ENCODE measurements at regions not wholly inside any gene's neighbourhood (a gene's known extent, or its start where the extent isn't known, plus 50 kb on each side); places are given as distances from the start of the nearest gene placed in this dataset.

DNA sequence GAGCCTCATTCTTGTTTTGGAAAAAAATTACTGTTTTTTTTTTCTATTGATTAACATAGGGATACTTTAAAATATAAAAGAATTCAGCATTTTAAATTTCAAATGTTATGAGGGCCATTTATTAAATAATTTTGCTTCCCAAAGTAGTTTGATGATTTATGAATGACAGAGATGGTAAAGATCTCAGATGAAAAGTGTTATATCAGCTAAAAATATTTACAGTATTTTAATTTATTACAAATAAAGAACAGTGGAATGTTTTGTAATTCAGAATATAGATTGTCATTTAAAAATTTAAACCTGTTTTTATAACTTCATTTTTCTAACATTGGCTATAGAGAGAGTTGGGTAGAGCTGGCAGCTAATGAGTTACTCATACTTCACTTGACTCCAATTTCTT is 256.0 kb downstream of the TPBG start:
- no peak for TF ChIP-seq NFIC (IDR thresholded peaks at IDR 0.05)

GRCh38 chr6:82622461-82622860 is 258.8 kb downstream of the TPBG start:
- TF ChIP-seq TAF1 (IDR thresholded peaks at IDR 0.05; ENCODE audit: low read depth) (no peak), YY1 (IDR thresholded peaks at IDR 0.05; ENCODE audit: low read depth) (no peak)

- no peak for TF ChIP-seq EGR1 (IDR thresholded peaks at IDR 0.05)
- TF ChIP-seq TCF12 (IDR thresholded peaks at IDR 0.05; ENCODE audit: low read depth): no peak
- no peak for TF ChIP-seq CREB1 (IDR thresholded peaks at IDR 0.05; ENCODE audit: low read depth)
These were observed 260.6 kb downstream of the TPBG start for GRCh38 chr6:82624251-82624650.

DNA sequence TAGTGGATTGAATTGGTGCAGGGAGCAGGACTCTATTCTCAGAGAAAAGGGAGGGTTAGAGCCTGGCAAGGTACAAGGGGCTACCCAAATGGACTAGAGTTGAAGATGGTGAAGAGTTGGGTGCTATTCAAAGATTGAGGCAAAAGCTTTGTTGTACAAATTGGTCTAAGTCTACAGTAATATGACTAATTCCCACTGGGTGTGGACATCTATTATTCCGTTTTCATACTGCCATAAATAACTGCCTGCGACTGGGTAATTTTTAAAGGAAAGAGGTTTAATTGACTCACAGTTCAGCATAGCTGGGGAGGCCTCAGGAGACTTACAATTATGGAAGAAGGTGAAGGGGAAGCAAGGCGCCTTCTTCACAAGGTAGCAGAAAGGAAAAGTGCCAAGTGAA is 266.3 kb downstream of the TPBG start:
- TF ChIP-seq RAD21 (IDR thresholded peaks at IDR 0.05; ENCODE audit: low read depth) (no peak), NFIC (IDR thresholded peaks at IDR 0.05) (no peak), TAF1 (IDR thresholded peaks at IDR 0.05; ENCODE audit: low read depth) (no peak), CEBPB (IDR thresholded peaks at IDR 0.05) (no peak)

DNA sequence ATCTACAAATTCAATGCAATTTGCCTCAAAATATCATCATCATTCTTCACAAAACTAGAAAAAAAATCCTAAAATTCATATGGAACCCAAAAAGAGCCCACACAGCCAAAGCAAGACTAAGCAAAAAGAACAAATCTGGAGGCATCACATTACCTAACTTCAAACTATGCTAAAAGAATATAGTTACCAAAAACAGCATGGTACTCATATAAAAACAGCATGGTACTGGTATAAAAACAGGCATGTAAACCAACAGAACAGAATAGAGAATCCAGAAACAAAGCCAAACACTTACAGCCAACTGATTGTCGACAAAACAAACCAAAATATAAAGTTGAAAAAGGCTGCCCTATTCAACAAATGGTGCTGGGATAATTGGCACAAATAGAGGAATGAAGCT is 278.1 kb downstream of the TPBG start:
- no peak for TF ChIP-seq NFIC (IDR thresholded peaks at IDR 0.05)
- TF ChIP-seq, protein P1, sequence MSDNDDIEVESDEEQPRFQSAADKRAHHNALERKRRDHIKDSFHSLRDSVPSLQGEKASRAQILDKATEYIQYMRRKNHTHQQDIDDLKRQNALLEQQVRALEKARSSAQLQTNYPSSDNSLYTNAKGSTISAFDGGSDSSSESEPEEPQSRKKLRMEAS (IDR thresholded peaks at IDR 0.05): no peak
- TF ChIP-seq CREB1 (IDR thresholded peaks at IDR 0.05; ENCODE audit: low read depth): no peak
- TF ChIP-seq USF1 (IDR thresholded peaks at IDR 0.05): no peak
- TF ChIP-seq CEBPB (IDR thresholded peaks at IDR 0.05): no peak
- no peak for TF ChIP-seq RAD21 (IDR thresholded peaks at IDR 0.05; ENCODE audit: low read depth)
- no peak for TF ChIP-seq EP300 (IDR thresholded peaks at IDR 0.05; ENCODE audit: borderline replicate concordance)
- no peak for TF ChIP-seq ZBTB7A (IDR thresholded peaks at IDR 0.05; ENCODE audit: low read depth)
- TF ChIP-seq, protein P2, sequence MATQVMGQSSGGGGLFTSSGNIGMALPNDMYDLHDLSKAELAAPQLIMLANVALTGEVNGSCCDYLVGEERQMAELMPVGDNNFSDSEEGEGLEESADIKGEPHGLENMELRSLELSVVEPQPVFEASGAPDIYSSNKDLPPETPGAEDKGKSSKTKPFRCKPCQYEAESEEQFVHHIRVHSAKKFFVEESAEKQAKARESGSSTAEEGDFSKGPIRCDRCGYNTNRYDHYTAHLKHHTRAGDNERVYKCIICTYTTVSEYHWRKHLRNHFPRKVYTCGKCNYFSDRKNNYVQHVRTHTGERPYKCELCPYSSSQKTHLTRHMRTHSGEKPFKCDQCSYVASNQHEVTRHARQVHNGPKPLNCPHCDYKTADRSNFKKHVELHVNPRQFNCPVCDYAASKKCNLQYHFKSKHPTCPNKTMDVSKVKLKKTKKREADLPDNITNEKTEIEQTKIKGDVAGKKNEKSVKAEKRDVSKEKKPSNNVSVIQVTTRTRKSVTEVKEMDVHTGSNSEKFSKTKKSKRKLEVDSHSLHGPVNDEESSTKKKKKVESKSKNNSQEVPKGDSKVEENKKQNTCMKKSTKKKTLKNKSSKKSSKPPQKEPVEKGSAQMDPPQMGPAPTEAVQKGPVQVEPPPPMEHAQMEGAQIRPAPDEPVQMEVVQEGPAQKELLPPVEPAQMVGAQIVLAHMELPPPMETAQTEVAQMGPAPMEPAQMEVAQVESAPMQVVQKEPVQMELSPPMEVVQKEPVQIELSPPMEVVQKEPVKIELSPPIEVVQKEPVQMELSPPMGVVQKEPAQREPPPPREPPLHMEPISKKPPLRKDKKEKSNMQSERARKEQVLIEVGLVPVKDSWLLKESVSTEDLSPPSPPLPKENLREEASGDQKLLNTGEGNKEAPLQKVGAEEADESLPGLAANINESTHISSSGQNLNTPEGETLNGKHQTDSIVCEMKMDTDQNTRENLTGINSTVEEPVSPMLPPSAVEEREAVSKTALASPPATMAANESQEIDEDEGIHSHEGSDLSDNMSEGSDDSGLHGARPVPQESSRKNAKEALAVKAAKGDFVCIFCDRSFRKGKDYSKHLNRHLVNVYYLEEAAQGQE (IDR thresholded peaks at IDR 0.05; ENCODE audit: low read depth): no peak
- TF ChIP-seq TAF1 (IDR thresholded peaks at IDR 0.05; ENCODE audit: low read depth): no peak
- no peak for TF ChIP-seq TEAD4 (IDR thresholded peaks at IDR 0.05)
- no peak for TF ChIP-seq YY1 (IDR thresholded peaks at IDR 0.05; ENCODE audit: low read depth)
- no peak for TF ChIP-seq FOXM1 (IDR thresholded peaks at IDR 0.05; ENCODE audit: borderline replicate concordance, low read depth)

GRCh38 chr6:82645536-82646230 is 282.1 kb downstream of the TPBG start:
- TF ChIP-seq NFIC (IDR thresholded peaks at IDR 0.05) (no peak), EGR1 (IDR thresholded peaks at IDR 0.05) (no peak), CEBPB (IDR thresholded peaks at IDR 0.05) (no peak)
- TF ChIP-seq, protein P1 (IDR thresholded peaks at IDR 0.05): no peak
- TF ChIP-seq, protein P2 (IDR thresholded peaks at IDR 0.05; ENCODE audit: low read depth): no peak

DNA sequence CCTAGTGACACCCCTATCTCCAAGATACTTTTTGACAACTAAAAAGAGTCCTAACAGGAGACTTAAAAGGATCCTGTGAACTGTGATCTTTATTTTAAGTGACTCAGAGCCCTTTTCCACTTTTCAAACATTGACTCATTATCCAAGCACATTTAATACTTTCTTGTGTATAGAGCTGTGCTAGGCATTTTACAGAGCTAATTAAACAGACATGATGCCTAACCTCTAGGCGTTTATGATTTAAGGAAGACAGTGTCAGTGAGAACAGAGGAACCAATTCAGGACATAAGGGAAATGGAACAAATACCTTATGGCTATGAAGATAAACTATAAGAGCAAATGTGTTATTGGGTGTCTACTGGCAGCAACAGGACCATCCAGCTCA is 282.6 kb downstream of the TPBG start:
- TF ChIP-seq CEBPB (IDR thresholded peaks at IDR 0.05) (no peak), YY1 (IDR thresholded peaks at IDR 0.05; ENCODE audit: low read depth) (no peak), EP300 (IDR thresholded peaks at IDR 0.05; ENCODE audit: borderline replicate concordance) (no peak), FOXM1 (IDR thresholded peaks at IDR 0.05; ENCODE audit: borderline replicate concordance, low read depth) (no peak)

DNA sequence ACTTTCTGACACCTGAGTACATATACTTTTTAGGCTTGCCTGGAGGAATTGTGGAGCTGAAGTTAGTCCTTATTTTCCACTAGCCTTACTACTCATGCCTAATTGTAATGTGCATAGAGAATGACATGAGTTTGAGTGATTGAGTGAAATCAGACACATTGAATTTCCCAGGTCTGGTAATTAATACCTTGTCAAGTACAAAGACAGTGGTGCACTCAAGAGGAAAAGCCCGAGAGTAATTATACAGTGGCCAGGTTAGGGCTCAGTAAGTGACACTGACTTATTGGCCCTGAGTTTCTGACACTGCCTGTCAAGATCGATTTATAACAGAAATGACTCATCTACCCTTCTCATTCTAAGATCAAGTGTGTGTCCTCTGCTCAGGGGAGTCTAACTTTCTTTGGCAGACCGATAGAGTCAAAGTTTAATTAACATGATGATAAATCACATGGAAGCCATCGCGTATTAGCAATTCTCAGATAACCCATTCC is 288.3 kb downstream of the TPBG start:
- no peak for TF ChIP-seq NFIC (IDR thresholded peaks at IDR 0.05)
- no peak for TF ChIP-seq TCF12 (IDR thresholded peaks at IDR 0.05; ENCODE audit: low read depth)
- TF ChIP-seq, protein P2 (IDR thresholded peaks at IDR 0.05; ENCODE audit: low read depth): no peak
- TF ChIP-seq EGR1 (IDR thresholded peaks at IDR 0.05): no peak
